GM13977 (cell line): ENCODE measurements at regions not wholly inside any gene's neighbourhood (a gene's known extent, or its start where the extent isn't known, plus 50 kb on each side); places are given as distances from the start of the nearest gene placed in this dataset.

Experiments used
- DNase-seq: peaks from one replicate; pipeline ENCODE4 v3.0.0; 2012; ENCODE audit warnings: low spot score
- CTCF ChIP-seq: IDR thresholded peaks from 2 replicates; pipeline ENCODE4 v1.5.1; 2012; ENCODE audit warnings: mild to moderate bottlenecking, control low read depth; ENCODE audit not compliant: insufficient read depth; ENCODE audit errors: extremely low read depth, missing control alignments
- in situ Hi-C: fragments of 300-500 bp; cut with MboI; formaldehyde crosslinking; loops from one replicate; pipeline ENCODE4 v1.12.0; 2022; ENCODE audit warnings: low sequenced_read_pairs, low pct_unique_long_range_greater_than_20kb, mixed read lengths, inconsistent platforms; ENCODE audit not compliant: unreplicated experiment

- TF ChIP-seq CTCF, result no peak
- no peak for DNase-seq
- in situ Hi-C loops, result no loop called here
These were observed 113.3 kb upstream of the MBNL1 start for GRCh38 chr3:152155246-152156020.

- peak; percentile 66 for DNase-seq
- TF ChIP-seq CTCF, result no peak
- in situ Hi-C loops, result no loop called here
These were observed 111.8 kb upstream of the MBNL1 start for GRCh38 chr3:152156880-152157279.

GRCh38 chr3:152157337-152157736 is 111.4 kb upstream of the MBNL1 start:
- DNase-seq, result no peak
- in situ Hi-C loops, result no loop called here
- TF ChIP-seq CTCF, result no peak

- in situ Hi-C loops, result no loop called here
- no peak for DNase-seq
- no peak for TF ChIP-seq CTCF
These were observed 109.4 kb upstream of the MBNL1 start for GRCh38 chr3:152159328-152159727.

- TF ChIP-seq CTCF, result no peak
- DNase-seq, result no peak
- in situ Hi-C loops, result no loop called here
These were observed 108.2 kb upstream of the MBNL1 start for GRCh38 chr3:152160350-152161011.

- in situ Hi-C loops, result no loop called here
- no peak for DNase-seq
- TF ChIP-seq CTCF, result no peak
These were observed 96.3 kb upstream of the MBNL1 start for GRCh38 chr3:152172460-152172859.
